ENCODE measurements at regions not wholly inside any gene's neighbourhood (a gene's known extent, or its start where the extent isn't known, plus 50 kb on each side); places are given as distances from the start of the nearest gene placed in this dataset.

DNA sequence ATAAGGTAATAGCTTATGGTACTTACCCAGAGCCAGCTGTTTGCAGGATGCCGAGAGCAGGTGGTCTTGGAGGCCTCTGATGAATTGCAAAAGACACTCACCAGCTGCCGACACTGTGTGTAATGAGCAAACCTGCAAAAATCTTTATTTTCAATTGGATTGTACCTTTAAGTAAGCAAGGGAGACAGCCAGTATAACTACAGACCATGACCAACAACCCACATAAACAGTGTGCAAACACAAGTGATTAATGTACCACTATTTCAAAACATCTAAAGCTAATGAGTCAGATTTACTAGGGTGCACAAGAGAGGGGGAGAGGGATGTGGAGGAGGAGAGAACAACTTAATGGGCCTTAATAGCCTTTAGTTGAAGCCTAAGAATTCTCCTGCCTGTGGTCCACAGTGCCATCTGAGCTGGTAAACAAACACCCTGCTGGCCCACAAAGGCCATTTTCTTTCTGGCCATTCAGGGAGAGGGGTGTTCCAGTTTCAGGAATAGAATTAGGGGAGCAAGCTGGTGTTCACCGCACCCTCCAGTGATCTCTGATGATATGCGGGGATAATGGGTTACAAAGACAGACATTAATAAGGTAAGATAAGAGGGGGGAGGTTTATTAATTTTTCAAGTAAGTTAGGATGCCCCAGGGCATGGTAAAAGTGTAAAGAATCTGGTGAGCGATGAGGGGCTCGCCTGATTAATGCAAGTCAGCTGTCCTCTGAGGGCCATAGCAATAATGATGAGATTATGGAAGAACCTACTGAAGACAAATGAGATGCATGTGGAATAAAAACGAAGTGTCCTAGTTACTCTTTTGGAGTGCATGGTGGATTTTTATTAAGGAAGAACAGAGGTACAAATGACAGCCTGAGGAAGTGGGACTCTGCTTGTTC lies 196.4 kb downstream of the HRH4 start:
- WGBS (ENCODE audit: missing lambda C conversion rate) = 47% methylated on average over 7 of the region's 7 CpGs
- H3K4me3 ChIP-seq = no peak overlapping the region
- DNase-seq (ENCODE audit: low read depth in 1 of 2, low spot score in 1 of 2) (no peak), ATAC-seq (no peak), FAIRE-seq (no peak)
- H3K27ac ChIP-seq = no peak overlapping the region
- no peak overlapping the region for H3K4me2 ChIP-seq
- TF ChIP-seq KDM1A (IDR thresholded peaks at IDR 0.05; ENCODE audit: low read depth) (no peak), RNF2 (IDR thresholded peaks at IDR 0.05; ENCODE audit: borderline replicate concordance, low read depth) (no peak), RAD21 (conservative IDR thresholded peaks at IDR 0.05 in 1 of 2, IDR thresholded peaks at IDR 0.05 in 1 of 2) (no peak), BHLHE40 (IDR thresholded peaks at IDR 0.05; ENCODE audit: low read depth, low read length) (no peak), SREBF2 (IDR thresholded peaks at IDR 0.05) (no peak), NPAS2 (CRISPR knock-in tag; IDR thresholded peaks at IDR 0.05; ENCODE audit: borderline replicate concordance) (no peak), RFX5 (IDR thresholded peaks at IDR 0.05) (no peak), TFCP2L1 (CRISPR knock-in tag; IDR thresholded peaks at IDR 0.05) (no peak), POLR2A (IDR thresholded peaks at IDR 0.05; ENCODE audit: low read length) (no peak), EP300 (IDR thresholded peaks at IDR 0.05) (no peak), CBX2 (IDR thresholded peaks at IDR 0.05; ENCODE audit: borderline replicate concordance, low read depth) (no peak), ZC3H11A (IDR thresholded peaks at IDR 0.05) (no peak), HDAC2 (IDR thresholded peaks at IDR 0.05) (no peak), KDM5A (IDR thresholded peaks at IDR 0.05) (no peak)
- TF ChIP-seq, protein P1, sequence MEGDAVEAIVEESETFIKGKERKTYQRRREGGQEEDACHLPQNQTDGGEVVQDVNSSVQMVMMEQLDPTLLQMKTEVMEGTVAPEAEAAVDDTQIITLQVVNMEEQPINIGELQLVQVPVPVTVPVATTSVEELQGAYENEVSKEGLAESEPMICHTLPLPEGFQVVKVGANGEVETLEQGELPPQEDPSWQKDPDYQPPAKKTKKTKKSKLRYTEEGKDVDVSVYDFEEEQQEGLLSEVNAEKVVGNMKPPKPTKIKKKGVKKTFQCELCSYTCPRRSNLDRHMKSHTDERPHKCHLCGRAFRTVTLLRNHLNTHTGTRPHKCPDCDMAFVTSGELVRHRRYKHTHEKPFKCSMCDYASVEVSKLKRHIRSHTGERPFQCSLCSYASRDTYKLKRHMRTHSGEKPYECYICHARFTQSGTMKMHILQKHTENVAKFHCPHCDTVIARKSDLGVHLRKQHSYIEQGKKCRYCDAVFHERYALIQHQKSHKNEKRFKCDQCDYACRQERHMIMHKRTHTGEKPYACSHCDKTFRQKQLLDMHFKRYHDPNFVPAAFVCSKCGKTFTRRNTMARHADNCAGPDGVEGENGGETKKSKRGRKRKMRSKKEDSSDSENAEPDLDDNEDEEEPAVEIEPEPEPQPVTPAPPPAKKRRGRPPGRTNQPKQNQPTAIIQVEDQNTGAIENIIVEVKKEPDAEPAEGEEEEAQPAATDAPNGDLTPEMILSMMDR (IDR thresholded peaks at IDR 0.05) = no peak
- TF ChIP-seq, protein P2, sequence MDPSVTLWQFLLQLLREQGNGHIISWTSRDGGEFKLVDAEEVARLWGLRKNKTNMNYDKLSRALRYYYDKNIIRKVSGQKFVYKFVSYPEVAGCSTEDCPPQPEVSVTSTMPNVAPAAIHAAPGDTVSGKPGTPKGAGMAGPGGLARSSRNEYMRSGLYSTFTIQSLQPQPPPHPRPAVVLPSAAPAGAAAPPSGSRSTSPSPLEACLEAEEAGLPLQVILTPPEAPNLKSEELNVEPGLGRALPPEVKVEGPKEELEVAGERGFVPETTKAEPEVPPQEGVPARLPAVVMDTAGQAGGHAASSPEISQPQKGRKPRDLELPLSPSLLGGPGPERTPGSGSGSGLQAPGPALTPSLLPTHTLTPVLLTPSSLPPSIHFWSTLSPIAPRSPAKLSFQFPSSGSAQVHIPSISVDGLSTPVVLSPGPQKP (IDR thresholded peaks at IDR 0.05; ENCODE audit: low read depth, low read length) = no peak
- ChIA-PET POLR2A (no interaction called here), CTCF (no interaction called here)
- H3K4me1 ChIP-seq = no peaks in the 10 kb centered on the region
- no peaks in the 10 kb centered on the region for H3K9me3 ChIP-seq

DNA sequence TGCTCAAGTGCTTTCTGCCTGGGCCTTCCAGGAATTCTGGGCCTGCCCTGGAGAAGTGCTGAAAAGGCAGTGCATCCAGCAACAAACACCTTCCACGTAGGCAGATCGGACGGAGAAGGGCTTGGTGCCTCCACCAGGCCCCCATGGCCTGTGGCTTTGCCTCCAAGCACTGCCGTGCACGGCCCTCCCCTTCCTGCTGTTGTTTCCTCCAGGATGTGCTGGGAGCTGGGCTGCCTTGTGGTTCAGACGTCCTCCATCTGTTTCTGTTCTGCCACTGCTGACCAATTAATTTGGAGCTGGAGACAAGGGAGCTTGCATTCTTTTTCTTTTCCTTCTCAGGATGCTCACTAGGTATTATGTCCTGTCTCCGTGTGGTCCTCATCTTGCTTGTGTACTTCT lies 197.0 kb downstream of the HRH4 start:
- Histone ChIP-seq H3K4me3 (no peak overlapping the region), H3K27ac (no peak overlapping the region), H3K4me1 (no peaks in the 10 kb centered on the region), H3K4me2 (no peak overlapping the region), H3K9me3 (no peaks in the 10 kb centered on the region)
- no peak for FAIRE-seq
- ATAC-seq = no peak
- TF ChIP-seq, protein P3, sequence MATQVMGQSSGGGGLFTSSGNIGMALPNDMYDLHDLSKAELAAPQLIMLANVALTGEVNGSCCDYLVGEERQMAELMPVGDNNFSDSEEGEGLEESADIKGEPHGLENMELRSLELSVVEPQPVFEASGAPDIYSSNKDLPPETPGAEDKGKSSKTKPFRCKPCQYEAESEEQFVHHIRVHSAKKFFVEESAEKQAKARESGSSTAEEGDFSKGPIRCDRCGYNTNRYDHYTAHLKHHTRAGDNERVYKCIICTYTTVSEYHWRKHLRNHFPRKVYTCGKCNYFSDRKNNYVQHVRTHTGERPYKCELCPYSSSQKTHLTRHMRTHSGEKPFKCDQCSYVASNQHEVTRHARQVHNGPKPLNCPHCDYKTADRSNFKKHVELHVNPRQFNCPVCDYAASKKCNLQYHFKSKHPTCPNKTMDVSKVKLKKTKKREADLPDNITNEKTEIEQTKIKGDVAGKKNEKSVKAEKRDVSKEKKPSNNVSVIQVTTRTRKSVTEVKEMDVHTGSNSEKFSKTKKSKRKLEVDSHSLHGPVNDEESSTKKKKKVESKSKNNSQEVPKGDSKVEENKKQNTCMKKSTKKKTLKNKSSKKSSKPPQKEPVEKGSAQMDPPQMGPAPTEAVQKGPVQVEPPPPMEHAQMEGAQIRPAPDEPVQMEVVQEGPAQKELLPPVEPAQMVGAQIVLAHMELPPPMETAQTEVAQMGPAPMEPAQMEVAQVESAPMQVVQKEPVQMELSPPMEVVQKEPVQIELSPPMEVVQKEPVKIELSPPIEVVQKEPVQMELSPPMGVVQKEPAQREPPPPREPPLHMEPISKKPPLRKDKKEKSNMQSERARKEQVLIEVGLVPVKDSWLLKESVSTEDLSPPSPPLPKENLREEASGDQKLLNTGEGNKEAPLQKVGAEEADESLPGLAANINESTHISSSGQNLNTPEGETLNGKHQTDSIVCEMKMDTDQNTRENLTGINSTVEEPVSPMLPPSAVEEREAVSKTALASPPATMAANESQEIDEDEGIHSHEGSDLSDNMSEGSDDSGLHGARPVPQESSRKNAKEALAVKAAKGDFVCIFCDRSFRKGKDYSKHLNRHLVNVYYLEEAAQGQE (IDR thresholded peaks at IDR 0.05) = no peak
- no peak for TF ChIP-seq BHLHE40 (IDR thresholded peaks at IDR 0.05; ENCODE audit: low read depth, low read length)
- POLR2A ChIA-PET = no interaction called here
- 39% methylated on average over 6 of the region's 7 CpGs for WGBS (ENCODE audit: missing lambda C conversion rate)
- CTCF ChIA-PET = no interaction called here
- DNase-seq (ENCODE audit: low read depth in 1 of 2, low spot score in 1 of 2) = no peak

Measured in A549 (cell line).